ENCODE measurements at regions not wholly inside any gene's neighbourhood (a gene's known extent, or its start where the extent isn't known, plus 50 kb on each side); places are given as distances from the start of the nearest gene placed in this dataset.
"Not testable (repeated sequence)": the region's sequence is repeated elsewhere in the genome, so short reads cannot be mapped to it uniquely, and the experiment has no call there.

DNA sequence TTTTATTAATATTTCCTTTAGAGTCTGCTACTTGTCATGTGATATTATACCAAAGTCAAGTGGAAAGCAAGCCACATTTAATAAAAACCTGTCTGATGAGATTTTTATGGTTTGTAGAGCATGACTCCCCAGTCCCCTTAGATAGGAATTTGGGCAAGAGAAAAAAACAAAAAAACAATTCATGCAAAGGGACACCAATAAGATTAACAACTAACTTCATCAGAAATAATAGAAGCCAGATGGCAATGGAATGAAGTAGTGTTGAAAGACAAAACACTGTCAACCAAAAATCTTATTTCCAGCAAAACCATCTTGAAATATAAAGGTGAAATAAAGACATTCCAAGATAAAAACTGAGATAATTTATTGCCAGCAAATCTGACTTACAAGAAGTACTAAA is 228.8 kb upstream of the SGCG start:
- TF ChIP-seq, protein P1, sequence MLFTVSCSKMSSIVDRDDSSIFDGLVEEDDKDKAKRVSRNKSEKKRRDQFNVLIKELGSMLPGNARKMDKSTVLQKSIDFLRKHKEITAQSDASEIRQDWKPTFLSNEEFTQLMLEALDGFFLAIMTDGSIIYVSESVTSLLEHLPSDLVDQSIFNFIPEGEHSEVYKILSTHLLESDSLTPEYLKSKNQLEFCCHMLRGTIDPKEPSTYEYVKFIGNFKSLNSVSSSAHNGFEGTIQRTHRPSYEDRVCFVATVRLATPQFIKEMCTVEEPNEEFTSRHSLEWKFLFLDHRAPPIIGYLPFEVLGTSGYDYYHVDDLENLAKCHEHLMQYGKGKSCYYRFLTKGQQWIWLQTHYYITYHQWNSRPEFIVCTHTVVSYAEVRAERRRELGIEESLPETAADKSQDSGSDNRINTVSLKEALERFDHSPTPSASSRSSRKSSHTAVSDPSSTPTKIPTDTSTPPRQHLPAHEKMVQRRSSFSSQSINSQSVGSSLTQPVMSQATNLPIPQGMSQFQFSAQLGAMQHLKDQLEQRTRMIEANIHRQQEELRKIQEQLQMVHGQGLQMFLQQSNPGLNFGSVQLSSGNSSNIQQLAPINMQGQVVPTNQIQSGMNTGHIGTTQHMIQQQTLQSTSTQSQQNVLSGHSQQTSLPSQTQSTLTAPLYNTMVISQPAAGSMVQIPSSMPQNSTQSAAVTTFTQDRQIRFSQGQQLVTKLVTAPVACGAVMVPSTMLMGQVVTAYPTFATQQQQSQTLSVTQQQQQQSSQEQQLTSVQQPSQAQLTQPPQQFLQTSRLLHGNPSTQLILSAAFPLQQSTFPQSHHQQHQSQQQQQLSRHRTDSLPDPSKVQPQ (CRISPR knock-in tag; IDR thresholded peaks at IDR 0.05; ENCODE audit: borderline replicate concordance): not testable (repeated sequence)
- not testable (repeated sequence) for TF ChIP-seq CHD2 (IDR thresholded peaks at IDR 0.05; ENCODE audit: low read depth, low read length); MAFK (IDR thresholded peaks at IDR 0.05; ENCODE audit: low read length)
- TF ChIP-seq, protein P2, sequence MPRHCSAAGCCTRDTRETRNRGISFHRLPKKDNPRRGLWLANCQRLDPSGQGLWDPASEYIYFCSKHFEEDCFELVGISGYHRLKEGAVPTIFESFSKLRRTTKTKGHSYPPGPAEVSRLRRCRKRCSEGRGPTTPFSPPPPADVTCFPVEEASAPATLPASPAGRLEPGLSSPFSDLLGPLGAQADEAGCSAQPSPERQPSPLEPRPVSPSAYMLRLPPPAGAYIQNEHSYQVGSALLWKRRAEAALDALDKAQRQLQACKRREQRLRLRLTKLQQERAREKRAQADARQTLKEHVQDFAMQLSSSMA (CRISPR knock-in tag; IDR thresholded peaks at IDR 0.05): not testable (repeated sequence)
- TF ChIP-seq, protein P3, sequence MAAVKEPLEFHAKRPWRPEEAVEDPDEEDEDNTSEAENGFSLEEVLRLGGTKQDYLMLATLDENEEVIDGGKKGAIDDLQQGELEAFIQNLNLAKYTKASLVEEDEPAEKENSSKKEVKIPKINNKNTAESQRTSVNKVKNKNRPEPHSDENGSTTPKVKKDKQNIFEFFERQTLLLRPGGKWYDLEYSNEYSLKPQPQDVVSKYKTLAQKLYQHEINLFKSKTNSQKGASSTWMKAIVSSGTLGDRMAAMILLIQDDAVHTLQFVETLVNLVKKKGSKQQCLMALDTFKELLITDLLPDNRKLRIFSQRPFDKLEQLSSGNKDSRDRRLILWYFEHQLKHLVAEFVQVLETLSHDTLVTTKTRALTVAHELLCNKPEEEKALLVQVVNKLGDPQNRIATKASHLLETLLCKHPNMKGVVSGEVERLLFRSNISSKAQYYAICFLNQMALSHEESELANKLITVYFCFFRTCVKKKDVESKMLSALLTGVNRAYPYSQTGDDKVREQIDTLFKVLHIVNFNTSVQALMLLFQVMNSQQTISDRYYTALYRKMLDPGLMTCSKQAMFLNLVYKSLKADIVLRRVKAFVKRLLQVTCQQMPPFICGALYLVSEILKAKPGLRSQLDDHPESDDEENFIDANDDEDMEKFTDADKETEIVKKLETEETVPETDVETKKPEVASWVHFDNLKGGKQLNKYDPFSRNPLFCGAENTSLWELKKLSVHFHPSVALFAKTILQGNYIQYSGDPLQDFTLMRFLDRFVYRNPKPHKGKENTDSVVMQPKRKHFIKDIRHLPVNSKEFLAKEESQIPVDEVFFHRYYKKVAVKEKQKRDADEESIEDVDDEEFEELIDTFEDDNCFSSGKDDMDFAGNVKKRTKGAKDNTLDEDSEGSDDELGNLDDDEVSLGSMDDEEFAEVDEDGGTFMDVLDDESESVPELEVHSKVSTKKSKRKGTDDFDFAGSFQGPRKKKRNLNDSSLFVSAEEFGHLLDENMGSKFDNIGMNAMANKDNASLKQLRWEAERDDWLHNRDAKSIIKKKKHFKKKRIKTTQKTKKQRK (IDR thresholded peaks at IDR 0.05; ENCODE audit: borderline replicate concordance, low read depth, low read length): not testable (repeated sequence)
